Fibroblast of lung (primary cell): ENCODE measurements at regions not wholly inside any gene's neighbourhood (a gene's known extent, or its start where the extent isn't known, plus 50 kb on each side); places are given as distances from the start of the nearest gene placed in this dataset.

Experiments used
- DNase-seq, 2 donors: peaks; one replicate each; pipeline versions ENCODE4 v3.0.0 to v3.0.0-alpha.2; 2010; ENCODE audit warnings: low read depth in 2 of 2
- H2AFZ ChIP-seq: 2 replicates; pipeline ENCODE4 v1.5.1; 2012; ENCODE audit warnings: low read length, control low read depth, inconsistent platforms
- H3K27ac ChIP-seq: 2 replicates; pipeline ENCODE4 v1.5.1; 2011; ENCODE audit warnings: low read length, control low read depth; ENCODE audit not compliant: insufficient read depth
- H3K27me3 ChIP-seq: 2 replicates; pipeline ENCODE4 v1.5.1; 2011; ENCODE audit warnings: mild to moderate bottlenecking, low read length; ENCODE audit not compliant: control insufficient read depth, insufficient read depth
- H3K36me3 ChIP-seq: 2 replicates; pipeline ENCODE4 v1.5.1; 2011; ENCODE audit warnings: low read length; ENCODE audit not compliant: control insufficient read depth, insufficient read depth
- H3K4me1 ChIP-seq: 2 replicates; pipeline ENCODE4 v1.5.1; 2011; ENCODE audit warnings: low read length; ENCODE audit not compliant: control insufficient read depth, insufficient read depth; ENCODE audit errors: extremely low read depth
- H3K4me2 ChIP-seq: 2 replicates; pipeline ENCODE4 v1.5.1; 2011; ENCODE audit warnings: low read length, control low read depth; ENCODE audit not compliant: insufficient read depth; ENCODE audit errors: extremely low read depth
- H3K4me3 ChIP-seq, 4 experiments: fragments of 200-600 bp in 1 of 4; sonication (generic) in 1 of 4; replicated peaks in 1 of 4; 2 replicates each; pipeline ENCODE4 v1.5.1; 2011 to 2016; ENCODE audit warnings: low read length in 4 of 4, low read depth in 3 of 4, mild to moderate bottlenecking in 3 of 4, control low read depth in 2 of 4, inconsistent platforms in 1 of 4, mixed read lengths in 1 of 4; ENCODE audit not compliant: insufficient read depth in 1 of 4; ENCODE audit errors: control extremely low read depth in 1 of 4
- H3K79me2 ChIP-seq: 2 replicates; pipeline ENCODE4 v1.5.1; 2012; ENCODE audit warnings: mild to moderate bottlenecking, low read length, inconsistent platforms; ENCODE audit not compliant: control insufficient read depth, insufficient read depth
- H3K9ac ChIP-seq: 2 replicates; pipeline ENCODE4 v1.5.1; 2011; ENCODE audit warnings: mild to moderate bottlenecking, low read length, control low read depth; ENCODE audit not compliant: insufficient read depth
- H3K9me3 ChIP-seq: 2 replicates; pipeline ENCODE4 v1.5.1; 2012; ENCODE audit warnings: low read depth, low read length; ENCODE audit not compliant: control insufficient read depth, insufficient read depth
- H4K20me1 ChIP-seq: 2 replicates; pipeline ENCODE4 v1.5.1; 2011; ENCODE audit warnings: low read length; ENCODE audit not compliant: control insufficient read depth, insufficient read depth; ENCODE audit errors: extremely low read depth
- CTCF ChIP-seq, 2 donors: IDR thresholded peaks in 1 of 2; conservative IDR thresholded peaks in 1 of 2; 1 replicate in 1 of 2; 2 replicates in 1 of 2; pipeline ENCODE4 v1.5.1; 2011 to 2012; ENCODE audit warnings: low read length in 2 of 2, control low read depth in 1 of 2, inconsistent platforms in 1 of 2, low read depth in 1 of 2, mild to moderate bottlenecking in 1 of 2
- EZH2 ChIP-seq: IDR thresholded peaks from 2 replicates; pipeline ENCODE4 v1.5.1; 2012; ENCODE audit warnings: low read length, control low read depth, mild to moderate bottlenecking; ENCODE audit errors: missing control alignments

GRCh38 chr6:9647599-9647998, 767.3 kb downstream of the TFAP2A start:
- no peaks in the 10 kb centered on the region for H3K27me3 ChIP-seq
- H3K9ac ChIP-seq: no peak overlapping the region
- no peaks in the 10 kb centered on the region for H3K79me2 ChIP-seq
- no peaks in the 10 kb centered on the region for H3K9me3 ChIP-seq
- H3K4me2 ChIP-seq: no peak overlapping the region
- H3K4me3 ChIP-seq: no peak overlapping the region
- TF ChIP-seq CTCF (conservative IDR thresholded peaks at IDR 0.05 in 1 of 2, IDR thresholded peaks at IDR 0.05 in 1 of 2; ENCODE audit: low read depth in 1 of 2, low read length in 2 of 2) (no peak), EZH2 (no peak)
- no peak overlapping the region for H3K27ac ChIP-seq
- DNase-seq: peak in 1 of 2 donors; percentile 75
- no peaks in the 10 kb centered on the region for H3K4me1 ChIP-seq
- H4K20me1 ChIP-seq: no peaks in the 10 kb centered on the region
- no peak overlapping the region for H2AFZ ChIP-seq
- H3K36me3 ChIP-seq: no peaks in the 10 kb centered on the region

- no peak overlapping the region for H3K4me2 ChIP-seq
These were observed 767.8 kb downstream of the TFAP2A start for GRCh38 chr6:9647071-9647445.

GRCh38 chr6:9646342-9647070, 768.4 kb downstream of the TFAP2A start:
- Histone ChIP-seq H3K9ac (no peak overlapping the region), H3K4me3 (no peak overlapping the region), H3K79me2 (no peaks in the 10 kb centered on the region), H3K4me1 (no peaks in the 10 kb centered on the region), H2AFZ (no peak overlapping the region), H3K36me3 (no peaks in the 10 kb centered on the region), H3K27ac (no peak overlapping the region), H4K20me1 (no peaks in the 10 kb centered on the region), H3K9me3 (no peaks in the 10 kb centered on the region), H3K4me2 (no peak overlapping the region), H3K27me3 (no peaks in the 10 kb centered on the region)
- TF ChIP-seq CTCF (conservative IDR thresholded peaks at IDR 0.05 in 1 of 2, IDR thresholded peaks at IDR 0.05 in 1 of 2; ENCODE audit: low read depth in 1 of 2, low read length in 2 of 2) (no peak), EZH2 (no peak)
- DNase-seq: peak; percentile 1 to 63

More at GRCh38 chr6:9647071-9647445, 767.8 kb downstream of the TFAP2A start:
- Histone ChIP-seq H3K4me3 (no peak overlapping the region), H4K20me1 (no peaks in the 10 kb centered on the region), H3K9ac (no peak overlapping the region), H3K4me1 (no peaks in the 10 kb centered on the region), H3K9me3 (no peaks in the 10 kb centered on the region), H3K36me3 (no peaks in the 10 kb centered on the region), H2AFZ (no peak overlapping the region), H3K27ac (no peak overlapping the region), H3K27me3 (no peaks in the 10 kb centered on the region), H3K79me2 (no peaks in the 10 kb centered on the region)
- peak in 1 of 2 donors; percentile 28 for DNase-seq
- TF ChIP-seq EZH2 (no peak), CTCF (conservative IDR thresholded peaks at IDR 0.05 in 1 of 2, IDR thresholded peaks at IDR 0.05 in 1 of 2; ENCODE audit: low read depth in 1 of 2, low read length in 2 of 2) (no peak)
